ENCODE measurements at regions not wholly inside any gene's neighbourhood (a gene's known extent, or its start where the extent isn't known, plus 50 kb on each side); places are given as distances from the start of the nearest gene placed in this dataset.

DNA sequence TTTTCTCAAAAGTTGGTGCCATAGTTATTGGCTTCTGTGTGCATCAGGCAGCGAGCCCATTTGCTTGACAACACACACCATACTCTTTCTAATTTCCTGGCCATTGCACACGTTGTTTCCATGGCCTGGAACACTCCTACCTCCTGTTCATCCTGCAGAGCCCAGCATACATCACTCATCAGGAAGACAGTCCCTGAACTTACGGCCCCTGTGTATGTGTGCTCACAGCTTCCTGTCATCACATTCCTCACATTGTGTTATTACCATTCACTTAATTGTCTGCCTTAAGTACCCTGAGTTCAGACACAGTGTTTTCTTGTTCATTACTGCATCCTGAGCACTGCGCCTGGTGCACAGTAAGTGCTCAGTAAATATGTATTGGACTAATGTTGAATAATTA lies 355.9 kb downstream of the PRELID2 start:
- TF ChIP-seq MXI1 (IDR thresholded peaks at IDR 0.05; ENCODE audit: borderline replicate concordance, low read depth, low read length) (no peak), BHLHE40 (IDR thresholded peaks at IDR 0.05; ENCODE audit: low read depth, low read length) (no peak), CTCF (conservative IDR thresholded peaks at IDR 0.05; ENCODE audit: low read depth, low read length) (no peak), POLR2A (IDR thresholded peaks at IDR 0.05; ENCODE audit: low read depth, low read length) (no peak), RFX5 (IDR thresholded peaks at IDR 0.05; ENCODE audit: low read depth, low read length) (no peak), CHD1 (IDR thresholded peaks at IDR 0.05; ENCODE audit: low read depth, low read length) (no peak), FOS (IDR thresholded peaks at IDR 0.05; ENCODE audit: low read depth, low read length) (no peak), RAD21 (IDR thresholded peaks at IDR 0.05; ENCODE audit: low read length) (no peak), CEBPB (IDR thresholded peaks at IDR 0.05; ENCODE audit: low read depth, low read length) (no peak), NFE2L2 (IDR thresholded peaks at IDR 0.05; ENCODE audit: low read depth, low read length) (no peak), RCOR1 (IDR thresholded peaks at IDR 0.05; ENCODE audit: insufficient replicate concordance, low read length) (no peak)
- TF ChIP-seq, protein P1, sequence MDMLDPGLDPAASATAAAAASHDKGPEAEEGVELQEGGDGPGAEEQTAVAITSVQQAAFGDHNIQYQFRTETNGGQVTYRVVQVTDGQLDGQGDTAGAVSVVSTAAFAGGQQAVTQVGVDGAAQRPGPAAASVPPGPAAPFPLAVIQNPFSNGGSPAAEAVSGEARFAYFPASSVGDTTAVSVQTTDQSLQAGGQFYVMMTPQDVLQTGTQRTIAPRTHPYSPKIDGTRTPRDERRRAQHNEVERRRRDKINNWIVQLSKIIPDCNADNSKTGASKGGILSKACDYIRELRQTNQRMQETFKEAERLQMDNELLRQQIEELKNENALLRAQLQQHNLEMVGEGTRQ (IDR thresholded peaks at IDR 0.05; ENCODE audit: low read depth, low read length), result no peak

Data from IMR-90 (cell line).